Epidermal melanocyte (primary cell): ENCODE measurements at regions not wholly inside any gene's neighbourhood (a gene's known extent, or its start where the extent isn't known, plus 50 kb on each side); places are given as distances from the start of the nearest gene placed in this dataset.
A peak's percentile ranks its signal among the peaks of the same experiment; 100 is the strongest.

Experiments
- DNase-seq: peaks from one replicate; pipeline ENCODE4 v3.0.0; 2011; ENCODE audit warnings: low spot score; ENCODE audit not compliant: insufficient read length

DNA sequence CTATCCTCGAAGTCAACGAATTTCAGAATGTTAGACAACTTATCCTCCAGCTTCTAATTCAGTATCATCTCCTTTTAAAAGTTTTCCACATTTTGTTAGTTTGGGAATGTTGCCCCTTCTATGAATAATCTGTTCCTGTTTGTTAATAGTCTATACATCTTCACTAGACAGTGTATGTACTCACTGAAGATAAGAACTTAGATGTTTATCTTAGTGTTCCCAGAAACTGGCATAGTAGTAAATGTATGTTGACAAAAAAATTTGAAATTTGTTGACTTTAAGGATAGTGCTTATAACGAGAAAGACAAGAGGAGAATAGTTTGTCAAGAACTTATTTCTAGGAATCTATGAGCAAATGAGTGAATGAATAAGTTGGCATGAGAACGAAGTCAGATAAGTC, 162.0 kb upstream of the GULP1 start:
- DNase-seq, result no peak

DNA sequence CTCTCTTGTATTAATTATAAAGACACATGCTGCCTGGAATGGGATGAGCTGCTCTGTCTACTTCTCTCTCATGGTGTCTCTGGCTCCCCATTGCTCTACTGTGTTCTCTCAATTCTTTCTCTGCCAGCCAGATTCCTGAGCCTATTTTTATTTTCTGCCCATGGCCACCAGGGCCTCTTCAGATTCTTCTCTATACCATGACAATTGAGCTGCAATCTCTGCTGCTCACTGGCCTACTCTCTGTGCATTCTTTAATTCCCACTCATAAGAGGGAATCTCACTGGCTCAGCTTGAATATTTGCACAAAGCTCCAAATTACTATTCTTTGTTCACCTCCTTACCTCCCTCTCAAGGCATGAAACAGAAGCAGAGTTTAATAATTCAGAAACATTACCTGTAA, 161.4 kb upstream of the GULP1 start:
- DNase-seq, result no peak

- DNase-seq, result no peak
Measured at GRCh38 chr2:188131281-188131680, 160.4 kb upstream of the GULP1 start.

DNA sequence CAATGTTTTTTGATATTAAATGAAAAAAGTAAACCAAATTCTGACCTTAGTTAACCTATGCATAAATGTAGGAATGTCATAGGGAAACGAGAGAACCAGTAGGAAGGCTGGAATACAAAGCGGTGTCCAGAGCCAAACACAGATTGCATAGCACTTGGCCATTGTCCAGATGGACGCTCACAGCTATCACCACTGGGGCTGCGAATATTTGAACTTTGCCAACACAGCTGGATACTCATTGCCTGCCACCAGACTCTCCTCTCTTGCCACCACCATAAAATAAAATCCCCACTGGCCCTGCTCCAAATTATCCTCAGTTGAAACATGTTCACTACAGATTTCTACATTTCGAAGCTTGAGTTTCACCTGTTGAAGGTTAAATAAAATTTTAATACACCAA, 159.3 kb upstream of the GULP1 start:
- no peak for DNase-seq

DNA sequence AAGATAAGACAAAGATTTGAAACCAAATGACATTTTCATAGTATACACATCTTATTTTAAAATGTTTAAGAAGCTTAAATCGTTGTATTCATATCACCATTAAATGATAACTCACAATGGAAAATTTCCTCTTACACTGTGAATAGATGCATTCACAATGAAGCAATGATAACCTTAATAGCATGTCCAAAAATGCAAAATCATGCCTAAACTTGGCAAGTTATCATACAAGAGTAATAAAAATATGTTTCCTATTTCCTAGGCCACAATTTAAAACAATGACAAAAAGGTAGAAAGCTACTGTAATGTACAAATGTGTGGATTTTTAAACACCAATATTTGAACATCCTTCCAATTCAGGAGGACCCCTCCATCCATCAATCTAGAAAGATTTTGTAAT, 157.4 kb upstream of the GULP1 start:
- no peak for DNase-seq

DNA sequence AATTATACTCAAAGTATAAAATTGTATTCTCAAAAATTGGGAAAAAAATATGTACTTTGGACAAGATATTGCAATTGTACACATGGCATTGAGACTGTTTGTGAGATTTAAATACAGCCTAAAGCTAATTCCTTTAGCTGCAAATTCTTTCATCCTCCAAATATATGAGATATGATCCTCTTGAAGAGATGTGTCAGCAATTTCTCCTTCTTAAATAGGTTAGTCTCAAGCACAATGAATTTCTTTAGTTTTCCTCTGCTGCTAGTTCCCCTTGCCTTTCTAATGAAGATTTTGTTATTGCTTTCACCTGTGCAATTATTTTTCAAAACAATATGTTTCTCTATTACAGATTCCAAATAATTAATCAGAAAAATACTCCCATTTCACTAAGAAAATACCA, 153.4 kb upstream of the GULP1 start:
- no peak for DNase-seq

GRCh38 chr2:188142088-188142487, 149.6 kb upstream of the GULP1 start:
- DNase-seq, result no peak

- DNase-seq, result no peak
Measured at GRCh38 chr2:188142636-188143295, 148.9 kb upstream of the GULP1 start.

- DNase-seq, result no peak
Measured at GRCh38 chr2:188145885-188146284, 145.8 kb upstream of the GULP1 start.

GRCh38 chr2:188146888-188147287, 144.8 kb upstream of the GULP1 start:
- DNase-seq, result no peak

GRCh38 chr2:188151670-188152069, 140.0 kb upstream of the GULP1 start:
- no peak for DNase-seq

- no peak for DNase-seq
Measured at GRCh38 chr2:188158337-188159100, 133.2 kb upstream of the GULP1 start.

GRCh38 chr2:188159484-188159883, 132.2 kb upstream of the GULP1 start:
- DNase-seq, result no peak

GRCh38 chr2:188170356-188170755, 121.3 kb upstream of the GULP1 start:
- no peak for DNase-seq

GRCh38 chr2:188176620-188177019, 115.1 kb upstream of the GULP1 start:
- DNase-seq, result no peak

- DNase-seq, result no peak
Measured at GRCh38 chr2:188181067-188181838, 110.4 kb upstream of the GULP1 start.

GRCh38 chr2:188181884-188182283, 109.8 kb upstream of the GULP1 start:
- DNase-seq, result no peak

GRCh38 chr2:188187726-188188125, 103.9 kb upstream of the GULP1 start:
- DNase-seq, result no peak

GRCh38 chr2:188189356-188189755, 102.3 kb upstream of the GULP1 start:
- no peak for DNase-seq

GRCh38 chr2:188193230-188193629, 98.4 kb upstream of the GULP1 start:
- DNase-seq, result no peak

DNA sequence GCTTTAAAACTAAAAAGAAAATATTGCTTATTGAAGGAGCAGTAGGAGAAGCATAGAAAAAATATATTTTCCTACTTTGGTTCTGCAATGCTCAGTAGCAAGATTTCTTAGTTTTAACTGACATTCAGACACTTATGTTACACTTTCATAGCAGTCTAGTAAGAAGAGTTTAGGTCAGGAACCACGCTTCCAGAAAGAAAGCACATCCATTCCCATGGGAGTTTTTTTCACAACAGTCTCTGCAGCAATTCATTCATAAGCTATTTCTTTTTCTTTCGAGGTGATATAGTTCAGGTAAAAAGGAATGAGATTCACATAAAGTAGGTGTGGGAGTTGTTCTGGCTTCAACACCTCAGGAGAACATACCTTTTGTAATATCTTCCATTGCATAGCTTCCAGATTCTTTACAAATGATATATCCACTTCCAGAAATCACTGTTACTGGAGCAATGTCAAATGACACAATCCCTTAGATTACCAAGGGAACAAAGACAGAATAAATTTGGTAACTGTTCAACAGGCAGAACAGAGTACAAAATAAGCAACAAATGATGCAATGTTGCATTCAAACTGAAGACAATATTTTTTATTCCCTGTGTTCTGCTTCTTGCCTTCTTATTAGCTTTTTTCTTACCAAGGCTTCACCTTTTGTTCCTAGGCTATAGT, 95.2 kb upstream of the GULP1 start:
- DNase-seq, result no peak

GRCh38 chr2:188199716-188200128, 92.0 kb upstream of the GULP1 start:
- DNase-seq, result peak; percentile 18
